Aorta (tissue), 5 donors: ENCODE measurements at regions not wholly inside any gene's neighbourhood (a gene's known extent, or its start where the extent isn't known, plus 50 kb on each side); places are given as distances from the start of the nearest gene placed in this dataset.

Source experiments
- ATAC-seq: fragments of 200-7000 bp; cut with Tn5 transposase; one replicate; pipeline ENCODE4 v1.9.1; 2022; ENCODE audit warnings: moderate library complexity; ENCODE audit not compliant: low FRiP score
- DNase-seq, 2 donors: peaks; one replicate each; pipeline ENCODE4 v3.0.0-alpha.2; 2020
- H3K27ac ChIP-seq, 2 donors: one replicate each; pipeline ENCODE4 v1.5.1; 2013; ENCODE audit warnings: low read length in 2 of 2, mild to moderate bottlenecking in 2 of 2, moderate library complexity in 2 of 2, control low read depth in 1 of 2, inconsistent platforms in 1 of 2, low read depth in 1 of 2
- H3K27me3 ChIP-seq, 2 donors: one replicate each; pipeline ENCODE4 v1.6.1; 2013; ENCODE audit warnings: control low read depth in 1 of 2, low read length in 1 of 2, mild to moderate bottlenecking in 1 of 2, moderate library complexity in 1 of 2; ENCODE audit not compliant: insufficient read depth in 2 of 2, control insufficient read depth in 1 of 2
- H3K36me3 ChIP-seq, 2 donors: one replicate each; pipeline ENCODE4 v1.6.1; 2013; ENCODE audit warnings: control low read depth in 1 of 2, low read length in 1 of 2, mild to moderate bottlenecking in 1 of 2; ENCODE audit not compliant: insufficient read depth in 2 of 2, control insufficient read depth in 1 of 2
- H3K4me1 ChIP-seq, 2 donors: one replicate each; pipeline ENCODE4 v1.6.1; 2013; ENCODE audit warnings: low read length in 2 of 2, control low read depth in 1 of 2, mild to moderate bottlenecking in 1 of 2, moderate library complexity in 1 of 2; ENCODE audit not compliant: insufficient read depth in 2 of 2, control insufficient read depth in 1 of 2
- H3K4me3 ChIP-seq, 2 donors: one replicate each; pipeline ENCODE4 v1.5.1; 2013; ENCODE audit warnings: low read length in 2 of 2, control low read depth in 1 of 2, mild to moderate bottlenecking in 1 of 2
- H3K9me3 ChIP-seq: one replicate; pipeline ENCODE4 v1.6.1; 2013; ENCODE audit warnings: mild to moderate bottlenecking, low read length; ENCODE audit not compliant: control insufficient read depth
- WGBS, 2 donors: extraction: QIAGEN DNeasy Blood & Tissue Kit; methylation state at CpG; one replicate each; pipeline ENCODE4 v1.1.7; 2013; 5-methylcytosine and 5-hydroxymethylcytosine counted together
- intact Hi-C, 2 donors: fragments of 100-400 bp; cut with DNase I; formaldehyde crosslinking; loops; one replicate each; pipeline versions ENCODE4 v1.14.2 to v1.15.0; 2022
- donor health status: healthy with polysubstance abuse.
- donor health status: Bipolar disorder and iron deficiency.
- donor health status: DM: no; HTN: no; CAD: no.
- donor health status: DM: no; HTN: no; CAD: no.
- donor health status: DM: yes; HTN: yes; CAD: no.

DNA sequence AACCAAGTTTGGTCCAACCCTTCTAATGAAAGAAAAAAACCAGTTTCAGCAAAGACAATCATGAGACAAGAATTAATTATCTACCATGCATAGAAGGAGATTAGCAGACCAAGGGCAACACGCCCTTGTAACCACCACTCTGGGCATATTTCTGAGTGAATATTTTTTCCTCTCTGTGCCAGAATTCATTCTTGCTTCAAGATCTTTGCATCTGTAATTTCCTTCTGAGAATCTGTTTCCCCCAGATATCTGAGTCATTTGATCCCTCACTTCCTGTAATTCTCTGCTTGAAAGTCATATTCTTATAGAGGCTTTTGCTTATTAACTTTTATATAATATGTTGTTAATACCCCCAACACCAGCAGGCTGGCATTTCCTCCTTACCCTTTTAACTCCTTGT, 243.7 kb downstream of the SLC16A7 start:
- intact Hi-C loops = loop anchor here (5.0 to 10.0 kb wide), 2 partner anchors 435 to 437 kb away; no protein-coding TSS in a partner anchor
- Histone ChIP-seq H3K4me3 (no peak overlapping the region), H3K27ac (no peak overlapping the region), H3K36me3 (no peaks in the 10 kb centered on the region), H3K27me3 (no peaks in the 10 kb centered on the region), H3K4me1 (no peaks in the 10 kb centered on the region), H3K9me3 (no peaks in the 10 kb centered on the region)
- 82 to 85% methylated on average over 1 of the region's 1 CpG for WGBS, 2 donors
- ATAC-seq = no peak
- DNase-seq = no peak

DNA sequence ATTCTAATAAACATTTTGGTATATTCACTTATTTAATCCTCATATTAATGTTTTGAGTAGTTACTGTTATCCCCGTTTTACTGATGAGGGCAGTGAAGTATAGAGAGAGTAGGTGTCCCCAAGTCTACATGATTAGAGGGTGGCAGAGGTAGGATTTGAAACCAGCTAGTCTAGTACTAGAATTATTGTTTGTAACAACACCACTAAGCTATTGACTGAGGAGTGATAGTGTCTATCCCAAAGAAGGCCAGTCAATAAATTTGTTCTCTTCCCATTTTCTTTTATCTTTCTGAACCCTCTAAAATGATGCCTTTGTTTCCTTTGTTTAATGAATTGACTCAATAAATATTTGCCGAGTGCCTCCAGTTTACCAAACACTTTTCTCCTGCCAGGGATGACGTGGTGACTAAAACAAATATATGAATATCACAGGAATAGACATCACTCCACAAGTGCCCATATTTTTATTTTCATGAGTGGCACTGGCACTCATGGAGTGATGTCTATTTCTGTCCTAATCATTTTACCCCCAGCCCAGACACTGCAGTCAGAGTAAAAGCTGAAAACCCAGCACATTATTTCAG, 247.5 kb downstream of the SLC16A7 start:
- Histone ChIP-seq H3K27me3 (no peaks in the 10 kb centered on the region), H3K36me3 (no peaks in the 10 kb centered on the region), H3K9me3 (no peaks in the 10 kb centered on the region), H3K27ac (no peak overlapping the region), H3K4me3 (no peak overlapping the region), H3K4me1 (no peaks in the 10 kb centered on the region)
- 80 to 90% methylated on average over 3 of the region's 3 CpGs for WGBS, 2 donors
- no peak for DNase-seq
- intact Hi-C loops = no loop called here
- no peak for ATAC-seq

DNA sequence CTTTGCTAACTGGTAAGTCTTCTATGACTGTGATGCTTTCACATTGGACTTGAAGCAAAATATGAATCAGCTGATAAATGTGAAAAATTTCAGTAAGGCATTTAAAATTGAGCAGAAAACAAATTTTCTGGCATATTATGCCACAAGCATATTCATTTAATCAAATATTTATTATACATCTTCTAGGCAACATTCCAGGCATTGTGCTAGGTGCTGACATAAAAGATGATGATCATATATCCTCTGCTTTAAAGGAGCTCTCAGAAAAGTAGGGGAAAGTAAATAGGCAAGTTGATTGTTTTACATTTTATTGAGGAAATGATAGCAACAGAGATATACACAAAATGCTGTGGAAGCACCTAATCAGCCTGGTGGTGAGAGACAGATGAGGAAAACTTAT, 248.9 kb downstream of the SLC16A7 start:
- H3K27me3 ChIP-seq = no peaks in the 10 kb centered on the region
- intact Hi-C loops = no loop called here
- no peak overlapping the region for H3K27ac ChIP-seq
- no peak overlapping the region for H3K4me3 ChIP-seq
- ATAC-seq (no peak), DNase-seq (no peak)
- H3K4me1 ChIP-seq = no peaks in the 10 kb centered on the region
- H3K9me3 ChIP-seq = no peaks in the 10 kb centered on the region
- H3K36me3 ChIP-seq = no peaks in the 10 kb centered on the region

DNA sequence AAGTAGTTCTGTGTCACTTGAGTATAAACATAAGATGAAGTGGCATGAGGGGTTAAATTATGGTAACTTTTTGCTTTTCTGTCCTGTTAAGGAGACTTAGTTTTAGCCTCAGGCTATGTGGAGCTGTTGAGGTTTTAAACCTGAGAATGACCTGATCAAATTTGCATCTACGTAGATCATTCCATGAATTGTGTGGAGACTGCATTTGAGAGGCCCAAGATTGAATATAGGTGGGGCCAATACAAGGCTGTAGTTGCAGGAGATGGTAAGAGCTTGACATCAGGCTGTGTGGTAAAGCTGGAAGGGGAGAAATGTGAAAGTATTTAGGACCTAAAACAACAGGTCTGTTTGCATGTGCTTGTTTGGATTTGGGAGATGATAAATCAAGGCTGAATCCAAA, 249.5 kb downstream of the SLC16A7 start:
- DNase-seq (no peak), ATAC-seq (no peak)
- intact Hi-C loops = no loop called here
- no peaks in the 10 kb centered on the region for H3K36me3 ChIP-seq
- WGBS, 2 donors = 96 to 100% methylated on average over 1 of the region's 1 CpG
- H3K9me3 ChIP-seq = no peaks in the 10 kb centered on the region
- H3K4me1 ChIP-seq = no peaks in the 10 kb centered on the region
- no peak overlapping the region for H3K4me3 ChIP-seq
- no peaks in the 10 kb centered on the region for H3K27me3 ChIP-seq
- H3K27ac ChIP-seq = no peak overlapping the region

DNA sequence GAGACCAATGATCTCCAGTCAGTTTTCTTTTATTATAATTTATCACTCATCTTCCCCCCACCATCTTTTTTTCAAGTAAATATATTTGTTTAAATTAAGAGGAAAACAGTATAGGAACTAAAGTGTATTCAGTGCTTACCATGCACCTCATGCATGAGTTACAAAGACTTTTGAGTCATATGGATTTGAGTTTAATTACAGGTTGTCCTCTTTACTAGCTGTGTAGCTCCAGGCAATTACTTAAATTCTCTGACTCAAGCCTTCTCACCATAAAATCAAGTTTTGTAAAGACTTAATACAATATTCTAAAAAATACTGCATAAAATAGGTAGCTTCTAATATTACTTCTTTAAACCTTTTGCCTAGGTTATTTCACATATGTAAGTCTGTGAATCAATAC, 251.3 kb downstream of the SLC16A7 start:
- H3K4me3 ChIP-seq = no peak overlapping the region
- H3K27me3 ChIP-seq = no peaks in the 10 kb centered on the region
- no peaks in the 10 kb centered on the region for H3K9me3 ChIP-seq
- intact Hi-C loops = no loop called here
- no peaks in the 10 kb centered on the region for H3K4me1 ChIP-seq
- H3K27ac ChIP-seq = no peak overlapping the region
- DNase-seq (no peak), ATAC-seq (no peak)
- no peaks in the 10 kb centered on the region for H3K36me3 ChIP-seq

DNA sequence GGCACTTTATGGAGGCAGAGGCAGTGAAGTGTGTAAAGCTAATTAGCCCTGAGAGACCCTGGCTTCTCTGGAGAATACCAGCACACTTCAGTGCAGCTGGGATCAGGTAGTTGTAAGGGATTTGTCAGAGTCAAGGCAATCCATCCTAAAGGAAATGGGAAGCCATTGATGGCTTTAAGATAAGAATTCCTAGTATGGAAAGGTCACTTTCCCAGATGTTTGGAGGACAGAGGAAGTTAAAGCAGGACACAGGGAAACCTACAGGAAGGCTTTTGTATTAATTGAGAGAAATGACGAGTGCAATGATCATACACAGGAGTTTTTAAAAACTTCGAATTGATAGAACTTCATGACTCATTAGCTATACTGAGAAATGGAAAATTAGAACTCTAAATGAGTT, 254.4 kb downstream of the SLC16A7 start:
- intact Hi-C loops = no loop called here
- DNase-seq (no peak), ATAC-seq (no peak)
- Histone ChIP-seq H3K4me1 (no peaks in the 10 kb centered on the region), H3K27ac (no peak overlapping the region), H3K9me3 (no peaks in the 10 kb centered on the region), H3K27me3 (no peaks in the 10 kb centered on the region), H3K36me3 (no peaks in the 10 kb centered on the region), H3K4me3 (no peak overlapping the region)
- WGBS, 2 donors = 86% methylated on average over 2 of the region's 2 CpGs

DNA sequence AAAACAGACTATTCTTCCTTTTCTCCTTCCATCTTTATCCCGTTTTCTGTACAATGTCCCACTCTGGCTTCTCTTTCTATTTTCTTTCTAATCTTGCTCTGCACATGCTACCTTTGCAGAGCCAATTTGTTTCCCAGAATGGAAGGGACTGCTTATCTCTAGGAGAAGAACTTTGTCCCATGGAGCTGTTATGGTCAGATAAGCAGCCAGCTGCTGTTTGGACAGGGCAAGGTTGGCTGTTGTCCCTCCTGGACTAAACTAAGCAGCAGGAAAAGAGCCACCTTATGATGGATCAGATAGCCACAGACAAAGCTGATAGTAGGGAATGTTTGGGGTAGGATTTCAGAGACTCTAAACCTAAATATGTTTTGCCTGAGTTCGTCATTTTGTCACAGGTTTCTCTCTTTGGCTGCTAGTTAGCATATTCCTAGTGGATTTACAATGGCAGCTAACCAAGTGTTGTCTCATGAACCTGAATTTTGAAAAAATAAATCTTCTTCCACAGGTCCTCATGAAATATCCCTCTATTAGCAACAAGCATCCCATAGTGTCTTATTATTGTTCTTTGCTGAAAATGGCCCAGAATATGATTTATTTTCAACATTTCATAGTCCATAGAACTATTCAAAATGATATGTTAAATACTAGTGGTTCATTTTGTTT, 262.8 kb downstream of the SLC16A7 start:
- no peaks in the 10 kb centered on the region for H3K27me3 ChIP-seq
- ATAC-seq (no peak), DNase-seq (no peak)
- H3K4me1 ChIP-seq = no peaks in the 10 kb centered on the region
- H3K4me3 ChIP-seq = no peak overlapping the region
- H3K36me3 ChIP-seq = no peaks in the 10 kb centered on the region
- no peak overlapping the region for H3K27ac ChIP-seq
- WGBS, 2 donors = 78 to 89% methylated on average over 2 of the region's 2 CpGs
- H3K9me3 ChIP-seq = peaks cover 2% of the 10 kb centered on the region
- intact Hi-C loops = no loop called here

DNA sequence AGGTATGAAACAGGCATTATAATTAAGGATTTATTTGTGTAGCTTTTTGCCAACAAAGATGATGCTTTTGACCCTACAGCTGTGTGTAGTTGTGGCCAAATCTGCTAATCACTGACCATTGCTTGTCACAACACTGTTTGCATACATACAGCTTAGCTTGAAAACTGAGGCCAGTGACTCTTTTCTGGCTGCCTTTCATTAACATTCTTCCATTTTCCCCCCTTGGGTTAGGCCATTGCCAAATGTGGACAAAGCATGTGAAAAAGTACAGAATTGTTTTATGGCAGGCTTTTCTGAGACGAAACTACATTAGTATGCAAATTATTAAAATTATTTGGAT, 263.3 kb downstream of the SLC16A7 start:
- DNase-seq (no peak), ATAC-seq (no peak)
- no peaks in the 10 kb centered on the region for H3K4me1 ChIP-seq
- peaks cover 2% of the 10 kb centered on the region for H3K9me3 ChIP-seq
- H3K4me3 ChIP-seq = no peak overlapping the region
- H3K27ac ChIP-seq = no peak overlapping the region
- no peaks in the 10 kb centered on the region for H3K27me3 ChIP-seq
- H3K36me3 ChIP-seq = no peaks in the 10 kb centered on the region
- WGBS, 2 donors = 79% methylated on average over 1 of the region's 1 CpG
- intact Hi-C loops = no loop called here

DNA sequence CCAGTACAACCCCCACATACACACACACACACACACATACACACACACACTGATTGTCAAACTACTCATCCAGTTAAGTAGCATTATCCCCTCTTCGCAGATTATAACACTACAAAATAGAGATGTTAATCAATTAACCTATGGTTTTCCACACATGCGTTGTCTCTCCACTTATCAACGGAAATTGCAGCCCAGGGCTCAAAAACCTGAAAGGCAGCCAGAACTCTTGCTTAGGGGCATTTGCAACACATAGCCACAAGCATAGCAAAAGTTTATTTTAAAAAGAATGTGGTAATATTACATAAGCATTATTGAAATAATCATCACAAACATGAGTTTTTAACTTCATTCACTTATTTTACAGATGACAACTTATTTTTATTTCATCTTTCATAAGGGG, 265.8 kb downstream of the SLC16A7 start:
- DNase-seq (no peak), ATAC-seq (no peak)
- Histone ChIP-seq H3K27ac (no peak overlapping the region), H3K4me1 (no peaks in the 10 kb centered on the region), H3K9me3 (peaks cover 2% of the 10 kb centered on the region), H3K36me3 (no peaks in the 10 kb centered on the region), H3K4me3 (no peak overlapping the region), H3K27me3 (no peaks in the 10 kb centered on the region)
- intact Hi-C loops = loop anchor here in 1 of 2 donors (10.0 kb wide), 1 partner anchor 493 kb away; no protein-coding TSS in a partner anchor
- 66 to 69% methylated on average over 3 of the region's 3 CpGs for WGBS, 2 donors
